Osteocyte (in vitro differentiated cells): ENCODE measurements at regions not wholly inside any gene's neighbourhood (a gene's known extent, or its start where the extent isn't known, plus 50 kb on each side); places are given as distances from the start of the nearest gene placed in this dataset.

Experiments
- DNase-seq: peaks from one replicate; pipeline ENCODE4 v3.0.0; 2021; ENCODE audit warnings: mixed read lengths; ENCODE audit not compliant: unreplicated experiment; ENCODE audit errors: extremely low spot score
- H3K27ac Mint-ChIP-seq: one replicate; pipeline ENCODE4 v1.8.0; 2021; ENCODE audit warnings: mild to moderate bottlenecking, mixed read lengths; ENCODE audit not compliant: unreplicated experiment
- H3K27me3 Mint-ChIP-seq: one replicate; pipeline ENCODE4 v1.8.0; 2021; ENCODE audit warnings: mixed read lengths; ENCODE audit not compliant: unreplicated experiment
- H3K36me3 Mint-ChIP-seq: one replicate; pipeline ENCODE4 v1.8.0; 2021; ENCODE audit warnings: mixed read lengths; ENCODE audit not compliant: unreplicated experiment
- H3K4me1 Mint-ChIP-seq: one replicate; pipeline ENCODE4 v1.8.0; 2021; ENCODE audit warnings: mixed read lengths; ENCODE audit not compliant: unreplicated experiment
- H3K4me3 Mint-ChIP-seq: one replicate; pipeline ENCODE4 v1.8.0; 2021; ENCODE audit warnings: mild to moderate bottlenecking, moderate library complexity, mixed read lengths; ENCODE audit not compliant: unreplicated experiment
- H3K9me3 Mint-ChIP-seq: one replicate; pipeline ENCODE4 v1.8.0; 2021; ENCODE audit warnings: mixed read lengths; ENCODE audit not compliant: unreplicated experiment
- TF ChIP-seq, protein P1 (sequence below): fragments of 200-600 bp; sonication (generic); IDR thresholded peaks from 2 replicates; pipeline ENCODE4 v1.5.0; 2021; ENCODE audit warnings: antibody characterized with exemption, mild to moderate bottlenecking, moderate library complexity

DNA sequence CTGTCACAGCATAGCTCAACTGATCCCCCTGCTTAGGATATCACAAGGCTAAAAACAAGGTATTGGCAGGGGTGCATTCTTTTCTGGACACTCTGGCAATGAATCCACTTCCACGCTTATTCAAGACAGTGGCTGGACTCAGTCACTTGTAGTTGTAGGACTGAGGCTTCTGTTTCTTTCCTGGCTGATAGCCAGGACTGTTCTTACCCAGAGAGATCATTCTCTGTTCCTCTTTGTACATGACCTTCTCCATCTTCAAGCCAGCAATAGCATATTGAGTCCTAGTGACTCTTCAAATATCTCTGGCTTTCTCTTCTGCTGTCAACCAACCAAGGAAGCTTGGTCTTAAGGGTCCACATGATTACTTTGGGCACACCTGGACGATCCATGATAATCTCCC, 241.3 kb downstream of the RBM43 start:
- TF ChIP-seq, protein P1, sequence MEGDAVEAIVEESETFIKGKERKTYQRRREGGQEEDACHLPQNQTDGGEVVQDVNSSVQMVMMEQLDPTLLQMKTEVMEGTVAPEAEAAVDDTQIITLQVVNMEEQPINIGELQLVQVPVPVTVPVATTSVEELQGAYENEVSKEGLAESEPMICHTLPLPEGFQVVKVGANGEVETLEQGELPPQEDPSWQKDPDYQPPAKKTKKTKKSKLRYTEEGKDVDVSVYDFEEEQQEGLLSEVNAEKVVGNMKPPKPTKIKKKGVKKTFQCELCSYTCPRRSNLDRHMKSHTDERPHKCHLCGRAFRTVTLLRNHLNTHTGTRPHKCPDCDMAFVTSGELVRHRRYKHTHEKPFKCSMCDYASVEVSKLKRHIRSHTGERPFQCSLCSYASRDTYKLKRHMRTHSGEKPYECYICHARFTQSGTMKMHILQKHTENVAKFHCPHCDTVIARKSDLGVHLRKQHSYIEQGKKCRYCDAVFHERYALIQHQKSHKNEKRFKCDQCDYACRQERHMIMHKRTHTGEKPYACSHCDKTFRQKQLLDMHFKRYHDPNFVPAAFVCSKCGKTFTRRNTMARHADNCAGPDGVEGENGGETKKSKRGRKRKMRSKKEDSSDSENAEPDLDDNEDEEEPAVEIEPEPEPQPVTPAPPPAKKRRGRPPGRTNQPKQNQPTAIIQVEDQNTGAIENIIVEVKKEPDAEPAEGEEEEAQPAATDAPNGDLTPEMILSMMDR = no peak
- DNase-seq = no peak
- Mint-ChIP-seq H3K27me3 (peaks cover 6% of the 10 kb centered on the region), H3K9me3 (peaks cover 10% of the 10 kb centered on the region), H3K4me1 (peaks cover 4% of the 10 kb centered on the region), H3K27ac (no peak overlapping the region), H3K36me3 (no peaks in the 10 kb centered on the region), H3K4me3 (no peak overlapping the region)

DNA sequence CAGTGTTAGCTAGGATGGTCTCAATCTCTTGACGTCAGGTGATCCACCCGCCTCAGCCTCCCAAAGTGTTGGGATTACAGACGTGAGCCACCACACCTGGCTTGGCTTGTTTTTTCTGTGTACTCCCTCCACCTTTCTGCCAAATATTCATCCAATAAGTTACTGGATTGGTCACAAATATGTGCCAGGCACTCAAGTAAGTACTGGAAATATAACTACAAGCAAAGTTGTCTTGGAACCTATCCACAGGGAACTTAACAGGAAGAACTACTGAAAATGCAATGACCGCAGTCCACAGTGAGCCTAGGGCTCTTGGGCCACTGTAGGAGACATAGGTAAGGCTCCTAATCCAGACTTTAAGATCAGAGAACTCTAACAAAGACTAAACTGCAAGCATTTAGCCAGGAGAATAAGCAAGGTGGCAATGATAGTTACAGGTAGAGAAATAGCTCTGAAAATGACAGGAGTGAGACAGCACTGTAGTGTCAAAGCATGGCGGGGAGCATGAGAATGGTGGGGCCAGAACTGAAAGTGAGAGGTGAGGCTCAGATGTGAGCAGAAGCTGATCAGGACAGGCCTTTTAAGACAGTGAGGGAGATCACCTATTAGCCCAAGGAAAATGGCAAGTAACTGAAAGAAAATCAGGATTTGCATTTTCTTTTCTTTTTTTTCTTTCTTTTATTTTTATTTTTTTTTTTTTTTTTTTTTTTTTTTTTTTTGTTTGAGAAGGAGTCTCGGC, 252.1 kb downstream of the RBM43 start:
- H3K9me3 Mint-ChIP-seq = no peaks in the 10 kb centered on the region
- DNase-seq = no peak
- TF ChIP-seq, protein P1 = no peak
- no peaks in the 10 kb centered on the region for H3K36me3 Mint-ChIP-seq
- H3K27me3 Mint-ChIP-seq = no peaks in the 10 kb centered on the region
- H3K4me3 Mint-ChIP-seq = no peak overlapping the region
- no peak overlapping the region for H3K27ac Mint-ChIP-seq
- H3K4me1 Mint-ChIP-seq = no peaks in the 10 kb centered on the region

DNA sequence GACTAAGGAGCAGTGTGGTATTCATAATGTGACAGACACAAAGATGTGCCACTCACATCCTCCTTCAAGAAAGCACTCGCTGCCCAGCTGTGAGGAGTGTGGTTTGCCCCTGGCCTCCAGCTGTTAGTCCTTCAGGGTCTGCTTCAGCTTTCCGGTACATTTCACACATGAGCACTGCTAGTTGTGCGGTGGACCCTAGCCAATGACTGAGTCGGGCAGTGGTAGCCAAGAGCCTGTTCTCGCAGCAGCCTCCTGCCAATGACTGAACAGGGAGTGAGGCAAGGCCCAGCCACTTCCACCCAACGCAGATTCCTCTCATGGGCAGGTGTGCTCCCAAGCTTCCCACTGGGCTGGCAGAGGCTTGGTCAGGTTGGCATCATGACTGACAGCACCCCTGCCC, 254.3 kb downstream of the RBM43 start:
- H3K4me3 Mint-ChIP-seq = no peak overlapping the region
- TF ChIP-seq, protein P1 = no peak
- no peaks in the 10 kb centered on the region for H3K27me3 Mint-ChIP-seq
- no peaks in the 10 kb centered on the region for H3K9me3 Mint-ChIP-seq
- H3K4me1 Mint-ChIP-seq = no peaks in the 10 kb centered on the region
- no peak overlapping the region for H3K27ac Mint-ChIP-seq
- no peaks in the 10 kb centered on the region for H3K36me3 Mint-ChIP-seq
- DNase-seq = no peak

DNA sequence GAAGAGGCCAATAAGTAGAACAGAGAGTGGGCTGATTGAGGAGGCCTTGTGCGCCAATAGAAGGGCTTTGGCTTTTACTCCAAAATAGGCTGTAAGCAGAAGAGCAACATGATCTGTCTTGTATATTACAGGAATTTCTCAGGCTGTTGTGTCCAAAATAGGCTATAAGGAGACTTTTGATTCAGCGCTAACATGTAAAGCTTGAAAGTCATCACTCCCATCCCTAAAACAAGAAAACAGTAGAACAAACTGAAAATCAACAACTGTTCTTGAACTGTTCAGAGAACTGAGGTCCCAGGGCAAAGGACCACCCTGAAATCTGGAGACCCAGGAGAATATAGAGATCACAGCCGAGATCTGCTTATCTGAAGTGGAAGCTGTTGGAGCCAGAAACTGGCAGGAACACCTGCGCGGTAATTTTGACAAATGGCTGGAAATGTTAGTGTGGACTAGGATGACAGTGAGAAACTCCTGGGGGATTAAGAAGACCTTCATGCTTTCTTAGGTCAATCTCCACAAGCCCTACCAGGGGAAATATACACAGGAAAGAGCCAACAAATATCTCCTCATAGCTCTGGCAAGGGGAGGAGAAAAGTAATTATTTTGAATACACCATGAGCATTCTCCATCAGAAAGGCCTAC, 258.6 kb downstream of the RBM43 start:
- H3K27me3 Mint-ChIP-seq = no peaks in the 10 kb centered on the region
- no peak overlapping the region for H3K27ac Mint-ChIP-seq
- no peak for DNase-seq
- peaks cover under 1% of the 10 kb centered on the region for H3K4me1 Mint-ChIP-seq
- TF ChIP-seq, protein P1 = no peak
- no peaks in the 10 kb centered on the region for H3K36me3 Mint-ChIP-seq
- H3K9me3 Mint-ChIP-seq = no peaks in the 10 kb centered on the region
- no peak overlapping the region for H3K4me3 Mint-ChIP-seq

DNA sequence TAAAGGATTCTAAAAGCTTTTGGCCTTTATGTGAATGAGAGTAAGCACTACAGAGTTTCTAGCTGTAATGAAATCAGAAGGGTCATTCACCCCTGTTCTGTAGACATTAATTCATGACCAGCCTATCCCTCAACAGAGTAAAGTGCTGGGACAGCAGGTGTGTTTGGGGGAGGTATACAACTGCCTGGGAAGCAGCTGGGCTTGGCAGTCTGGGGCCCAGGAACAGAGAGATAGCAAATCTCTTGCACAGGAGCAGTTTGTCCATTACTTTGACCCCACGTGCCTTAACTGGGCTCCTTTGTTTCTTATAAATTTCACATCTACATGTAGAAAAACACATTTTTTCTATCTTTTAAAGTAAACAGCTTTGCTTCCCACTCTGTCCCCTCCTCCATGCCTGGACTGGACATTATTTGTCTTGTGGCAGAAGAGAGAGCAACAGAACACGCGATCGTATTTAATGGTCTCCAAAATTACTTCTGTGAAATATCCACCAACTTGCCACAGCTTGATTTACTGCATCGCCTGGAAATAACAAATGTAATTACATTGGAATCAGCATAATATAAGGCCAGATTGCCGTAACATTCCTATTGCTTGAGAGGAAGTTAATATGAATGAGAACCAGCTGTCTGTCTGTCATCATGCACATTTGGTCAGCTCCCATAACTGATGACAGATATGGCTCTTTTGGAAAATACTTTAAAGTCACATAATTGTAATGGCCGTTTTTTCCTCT, 263.8 kb downstream of the RBM43 start:
- Mint-ChIP-seq H3K4me3 (no peak overlapping the region), H3K27me3 (peaks cover 3% of the 10 kb centered on the region), H3K9me3 (peaks cover 10% of the 10 kb centered on the region), H3K27ac (no peak overlapping the region), H3K4me1 (peaks cover 5% of the 10 kb centered on the region), H3K36me3 (no peaks in the 10 kb centered on the region)
- TF ChIP-seq, protein P1 = no peak
- no peak for DNase-seq
